ENCODE measurements at regions not wholly inside any gene's neighbourhood (a gene's known extent, or its start where the extent isn't known, plus 50 kb on each side); places are given as distances from the start of the nearest gene placed in this dataset.
A peak's percentile ranks its signal among the peaks of the same experiment; 100 is the strongest.

DNA sequence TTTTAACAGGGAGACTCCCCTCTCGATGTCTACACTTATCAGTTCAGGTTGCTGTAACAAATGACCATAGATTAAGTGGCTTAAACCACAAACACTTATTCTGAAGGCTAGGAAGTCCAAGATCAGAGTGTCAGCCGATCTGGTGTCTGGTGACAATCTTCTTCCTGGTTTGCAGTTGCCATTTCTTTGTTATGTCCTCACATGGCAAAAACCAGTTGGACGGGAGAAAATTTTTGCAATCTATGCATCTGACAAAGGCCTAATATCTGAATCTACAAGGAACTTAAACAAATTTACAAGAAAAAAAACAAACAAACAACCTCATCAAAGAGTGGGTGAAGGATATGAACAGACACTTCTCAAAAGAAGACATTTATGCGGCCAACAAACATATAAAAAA lies 116.9 kb upstream of the FOXB1 start:
- no peak for DNase-seq (ENCODE audit: low spot score)
- ChIA-PET POLR2A (no interaction called here), CTCF (no interaction called here)
- Mint-ChIP-seq H3K36me3 (no peaks in the 10 kb centered on the region), H3K27me3 (ENCODE audit: low read depth) (no peaks in the 10 kb centered on the region), H3K9me3 (no peaks in the 10 kb centered on the region; the same call in 1 of the 2 replicates), H3K4me3 (no peak overlapping the region), H3K4me1 (peaks cover 31% of the 10 kb centered on the region), H3K27ac (no peak overlapping the region)
- no peak for ATAC-seq
- TF ChIP-seq GRHL2 (CRISPR knock-in tag; IDR thresholded peaks at IDR 0.05; ENCODE audit: insufficient replicate concordance, severe bottlenecking) (no peak), ETV6 (CRISPR knock-in tag; IDR thresholded peaks at IDR 0.05) (no peak)
- TF ChIP-seq, protein P1, sequence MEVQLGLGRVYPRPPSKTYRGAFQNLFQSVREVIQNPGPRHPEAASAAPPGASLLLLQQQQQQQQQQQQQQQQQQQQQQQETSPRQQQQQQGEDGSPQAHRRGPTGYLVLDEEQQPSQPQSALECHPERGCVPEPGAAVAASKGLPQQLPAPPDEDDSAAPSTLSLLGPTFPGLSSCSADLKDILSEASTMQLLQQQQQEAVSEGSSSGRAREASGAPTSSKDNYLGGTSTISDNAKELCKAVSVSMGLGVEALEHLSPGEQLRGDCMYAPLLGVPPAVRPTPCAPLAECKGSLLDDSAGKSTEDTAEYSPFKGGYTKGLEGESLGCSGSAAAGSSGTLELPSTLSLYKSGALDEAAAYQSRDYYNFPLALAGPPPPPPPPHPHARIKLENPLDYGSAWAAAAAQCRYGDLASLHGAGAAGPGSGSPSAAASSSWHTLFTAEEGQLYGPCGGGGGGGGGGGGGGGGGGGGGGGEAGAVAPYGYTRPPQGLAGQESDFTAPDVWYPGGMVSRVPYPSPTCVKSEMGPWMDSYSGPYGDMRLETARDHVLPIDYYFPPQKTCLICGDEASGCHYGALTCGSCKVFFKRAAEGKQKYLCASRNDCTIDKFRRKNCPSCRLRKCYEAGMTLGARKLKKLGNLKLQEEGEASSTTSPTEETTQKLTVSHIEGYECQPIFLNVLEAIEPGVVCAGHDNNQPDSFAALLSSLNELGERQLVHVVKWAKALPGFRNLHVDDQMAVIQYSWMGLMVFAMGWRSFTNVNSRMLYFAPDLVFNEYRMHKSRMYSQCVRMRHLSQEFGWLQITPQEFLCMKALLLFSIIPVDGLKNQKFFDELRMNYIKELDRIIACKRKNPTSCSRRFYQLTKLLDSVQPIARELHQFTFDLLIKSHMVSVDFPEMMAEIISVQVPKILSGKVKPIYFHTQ (CRISPR knock-in tag; IDR thresholded peaks at IDR 0.05): no peak
- TF ChIP-seq, protein P2, sequence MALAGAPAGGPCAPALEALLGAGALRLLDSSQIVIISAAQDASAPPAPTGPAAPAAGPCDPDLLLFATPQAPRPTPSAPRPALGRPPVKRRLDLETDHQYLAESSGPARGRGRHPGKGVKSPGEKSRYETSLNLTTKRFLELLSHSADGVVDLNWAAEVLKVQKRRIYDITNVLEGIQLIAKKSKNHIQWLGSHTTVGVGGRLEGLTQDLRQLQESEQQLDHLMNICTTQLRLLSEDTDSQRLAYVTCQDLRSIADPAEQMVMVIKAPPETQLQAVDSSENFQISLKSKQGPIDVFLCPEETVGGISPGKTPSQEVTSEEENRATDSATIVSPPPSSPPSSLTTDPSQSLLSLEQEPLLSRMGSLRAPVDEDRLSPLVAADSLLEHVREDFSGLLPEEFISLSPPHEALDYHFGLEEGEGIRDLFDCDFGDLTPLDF (CRISPR knock-in tag; IDR thresholded peaks at IDR 0.05): no peak
- TF ChIP-seq, protein P3, sequence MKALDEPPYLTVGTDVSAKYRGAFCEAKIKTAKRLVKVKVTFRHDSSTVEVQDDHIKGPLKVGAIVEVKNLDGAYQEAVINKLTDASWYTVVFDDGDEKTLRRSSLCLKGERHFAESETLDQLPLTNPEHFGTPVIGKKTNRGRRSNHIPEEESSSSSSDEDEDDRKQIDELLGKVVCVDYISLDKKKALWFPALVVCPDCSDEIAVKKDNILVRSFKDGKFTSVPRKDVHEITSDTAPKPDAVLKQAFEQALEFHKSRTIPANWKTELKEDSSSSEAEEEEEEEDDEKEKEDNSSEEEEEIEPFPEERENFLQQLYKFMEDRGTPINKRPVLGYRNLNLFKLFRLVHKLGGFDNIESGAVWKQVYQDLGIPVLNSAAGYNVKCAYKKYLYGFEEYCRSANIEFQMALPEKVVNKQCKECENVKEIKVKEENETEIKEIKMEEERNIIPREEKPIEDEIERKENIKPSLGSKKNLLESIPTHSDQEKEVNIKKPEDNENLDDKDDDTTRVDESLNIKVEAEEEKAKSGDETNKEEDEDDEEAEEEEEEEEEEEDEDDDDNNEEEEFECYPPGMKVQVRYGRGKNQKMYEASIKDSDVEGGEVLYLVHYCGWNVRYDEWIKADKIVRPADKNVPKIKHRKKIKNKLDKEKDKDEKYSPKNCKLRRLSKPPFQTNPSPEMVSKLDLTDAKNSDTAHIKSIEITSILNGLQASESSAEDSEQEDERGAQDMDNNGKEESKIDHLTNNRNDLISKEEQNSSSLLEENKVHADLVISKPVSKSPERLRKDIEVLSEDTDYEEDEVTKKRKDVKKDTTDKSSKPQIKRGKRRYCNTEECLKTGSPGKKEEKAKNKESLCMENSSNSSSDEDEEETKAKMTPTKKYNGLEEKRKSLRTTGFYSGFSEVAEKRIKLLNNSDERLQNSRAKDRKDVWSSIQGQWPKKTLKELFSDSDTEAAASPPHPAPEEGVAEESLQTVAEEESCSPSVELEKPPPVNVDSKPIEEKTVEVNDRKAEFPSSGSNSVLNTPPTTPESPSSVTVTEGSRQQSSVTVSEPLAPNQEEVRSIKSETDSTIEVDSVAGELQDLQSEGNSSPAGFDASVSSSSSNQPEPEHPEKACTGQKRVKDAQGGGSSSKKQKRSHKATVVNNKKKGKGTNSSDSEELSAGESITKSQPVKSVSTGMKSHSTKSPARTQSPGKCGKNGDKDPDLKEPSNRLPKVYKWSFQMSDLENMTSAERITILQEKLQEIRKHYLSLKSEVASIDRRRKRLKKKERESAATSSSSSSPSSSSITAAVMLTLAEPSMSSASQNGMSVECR (CRISPR knock-in tag; IDR thresholded peaks at IDR 0.05; ENCODE audit: borderline replicate concordance): no peak

DNA sequence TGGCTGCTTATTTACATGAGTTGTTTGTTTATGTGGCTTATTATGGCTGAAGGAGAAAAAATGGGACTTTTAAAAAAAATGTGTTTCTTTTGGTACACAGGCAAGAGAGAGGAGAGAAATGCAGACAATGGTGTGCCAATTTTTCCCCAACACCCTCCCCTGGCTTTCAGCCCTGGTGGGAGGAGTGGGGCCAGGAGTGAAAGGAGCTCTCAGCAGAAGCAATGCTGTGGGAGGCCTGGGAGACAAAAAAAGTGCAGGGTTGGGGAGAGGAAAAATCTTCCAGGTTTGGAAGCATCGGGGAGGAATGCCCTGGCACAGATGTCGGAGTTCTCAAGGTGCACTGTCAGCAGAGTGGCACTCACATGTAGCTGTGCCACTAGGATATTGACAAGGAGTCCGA lies 117.7 kb upstream of the FOXB1 start:
- ChIA-PET CTCF (interaction anchor here (0.6 to 1.7 kb wide), 4 partner anchors 11 to 546 kb away, joined by 3 to 7 read pairs (median 6); no protein-coding TSS in a partner anchor), POLR2A (no interaction called here)
- Mint-ChIP-seq H3K27me3 (ENCODE audit: low read depth) (no peaks in the 10 kb centered on the region), H3K27ac (no peak overlapping the region), H3K9me3 (no peaks in the 10 kb centered on the region; the same call in 1 of the 2 replicates), H3K4me3 (no peak overlapping the region), H3K36me3 (no peaks in the 10 kb centered on the region), H3K4me1 (peaks cover 31% of the 10 kb centered on the region)
- DNase-seq (ENCODE audit: low spot score): no peak
- ATAC-seq: no peak
- TF ChIP-seq NFYB (CRISPR knock-in tag; conservative IDR thresholded peaks at IDR 0.05; ENCODE audit: low read depth): no peak
- no peak for TF ChIP-seq FOXK1 (CRISPR knock-in tag; IDR thresholded peaks at IDR 0.05)

DNA sequence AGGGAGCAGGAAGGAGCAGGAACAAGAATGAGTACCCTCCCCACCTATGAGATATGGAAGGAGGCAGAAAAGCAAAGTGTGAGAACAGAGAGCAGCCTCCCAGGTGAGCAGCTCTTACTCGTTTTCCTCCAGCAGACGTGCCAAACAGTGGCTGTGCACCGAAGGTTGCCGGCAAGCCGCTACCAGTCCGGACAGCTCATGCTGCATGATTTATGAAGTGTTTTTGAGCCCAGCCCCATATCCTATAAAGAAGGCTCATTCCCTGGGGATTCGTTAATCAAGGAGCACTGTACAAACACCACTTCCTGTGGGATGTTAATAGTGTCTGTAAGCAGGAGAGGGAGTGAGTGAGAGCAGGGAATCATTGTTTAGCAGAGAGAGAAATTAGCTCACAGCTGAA lies 118.3 kb upstream of the FOXB1 start:
- TF ChIP-seq ZNF263 (CRISPR knock-in tag; IDR thresholded peaks at IDR 0.05; ENCODE audit: low read depth): no peak
- Mint-ChIP-seq H3K27me3 (ENCODE audit: low read depth) (no peaks in the 10 kb centered on the region), H3K4me3 (no peak overlapping the region), H3K9me3 (no peaks in the 10 kb centered on the region; the same call in 1 of the 2 replicates), H3K36me3 (no peaks in the 10 kb centered on the region), H3K4me1 (peaks cover 31% of the 10 kb centered on the region), H3K27ac (peak overlapping the region; percentile 59)
- no peak for DNase-seq (ENCODE audit: low spot score)
- peak; percentile 68 for ATAC-seq
- ChIA-PET POLR2A (interaction anchor here (0.6 kb wide), 1 partner anchor 242 kb away, joined by 5 read pairs; no protein-coding TSS in a partner anchor), CTCF (interaction anchor here (0.6 to 1.7 kb wide), 5 partner anchors 11 to 441 kb away, joined by 3 to 7 read pairs (median 4); no protein-coding TSS in a partner anchor)

DNA sequence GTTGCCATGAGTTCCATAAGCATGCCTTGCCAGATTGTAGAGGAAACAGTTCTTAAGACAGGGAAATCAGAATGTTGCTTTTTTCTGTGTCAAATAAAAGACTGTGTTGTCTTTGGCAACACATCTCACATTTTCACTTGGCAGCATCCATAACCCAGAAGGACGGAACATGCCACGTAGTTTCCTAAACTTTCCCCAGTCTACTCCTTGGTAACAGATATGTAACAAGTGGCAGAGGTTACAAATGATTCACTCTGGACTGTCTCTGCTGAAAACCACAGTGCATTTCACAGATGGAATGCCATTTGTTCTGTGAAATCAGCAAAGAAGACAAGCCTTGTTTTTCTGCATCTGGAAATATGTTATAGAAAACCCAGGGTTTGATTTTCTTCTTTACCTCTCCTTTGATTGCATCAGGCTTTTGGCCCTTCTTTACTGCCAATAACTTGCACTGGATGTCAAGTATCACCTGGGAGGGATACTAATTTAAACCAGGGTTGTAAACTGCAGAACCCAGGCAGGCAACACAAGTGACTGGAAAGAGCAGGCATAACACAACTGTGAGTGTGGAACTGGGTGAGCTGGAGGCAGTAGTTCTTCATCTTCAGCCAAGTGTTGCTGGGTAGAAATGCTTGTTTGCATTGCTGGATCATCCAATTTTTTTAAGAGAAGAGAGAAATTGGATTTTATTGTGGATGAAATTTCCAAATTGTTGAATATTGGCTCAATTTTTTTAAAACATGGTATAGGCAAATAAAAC lies 124.4 kb upstream of the FOXB1 start:
- Mint-ChIP-seq H3K27me3 (ENCODE audit: low read depth) (no peaks in the 10 kb centered on the region; the same call in 1 of the 2 replicates), H3K4me3 (no peak overlapping the region), H3K4me1 (peaks cover 35% of the 10 kb centered on the region), H3K27ac (no peak overlapping the region), H3K36me3 (no peaks in the 10 kb centered on the region), H3K9me3 (no peaks in the 10 kb centered on the region)
- ChIA-PET CTCF (no interaction called here), POLR2A (no interaction called here)
- no peak for ATAC-seq
- DNase-seq (ENCODE audit: low spot score): no peak
- TF ChIP-seq CREB1 (CRISPR knock-in tag; IDR thresholded peaks at IDR 0.05): no peak
- TF ChIP-seq GTF2I (CRISPR knock-in tag; conservative IDR thresholded peaks at IDR 0.05): no peak
- TF ChIP-seq, protein P2 (CRISPR knock-in tag; IDR thresholded peaks at IDR 0.05): no peak
- no peak for TF ChIP-seq ZNF396 (CRISPR knock-in tag; IDR thresholded peaks at IDR 0.05; ENCODE audit: borderline replicate concordance)
- TF ChIP-seq EMX1 (CRISPR knock-in tag; IDR thresholded peaks at IDR 0.05): no peak
- TF ChIP-seq, protein P4, sequence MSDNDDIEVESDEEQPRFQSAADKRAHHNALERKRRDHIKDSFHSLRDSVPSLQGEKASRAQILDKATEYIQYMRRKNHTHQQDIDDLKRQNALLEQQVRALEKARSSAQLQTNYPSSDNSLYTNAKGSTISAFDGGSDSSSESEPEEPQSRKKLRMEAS (CRISPR knock-in tag; IDR thresholded peaks at IDR 0.05): no peak
- TF ChIP-seq TP53 (CRISPR knock-in tag; IDR thresholded peaks at IDR 0.05): no peak
- TF ChIP-seq, protein P5, sequence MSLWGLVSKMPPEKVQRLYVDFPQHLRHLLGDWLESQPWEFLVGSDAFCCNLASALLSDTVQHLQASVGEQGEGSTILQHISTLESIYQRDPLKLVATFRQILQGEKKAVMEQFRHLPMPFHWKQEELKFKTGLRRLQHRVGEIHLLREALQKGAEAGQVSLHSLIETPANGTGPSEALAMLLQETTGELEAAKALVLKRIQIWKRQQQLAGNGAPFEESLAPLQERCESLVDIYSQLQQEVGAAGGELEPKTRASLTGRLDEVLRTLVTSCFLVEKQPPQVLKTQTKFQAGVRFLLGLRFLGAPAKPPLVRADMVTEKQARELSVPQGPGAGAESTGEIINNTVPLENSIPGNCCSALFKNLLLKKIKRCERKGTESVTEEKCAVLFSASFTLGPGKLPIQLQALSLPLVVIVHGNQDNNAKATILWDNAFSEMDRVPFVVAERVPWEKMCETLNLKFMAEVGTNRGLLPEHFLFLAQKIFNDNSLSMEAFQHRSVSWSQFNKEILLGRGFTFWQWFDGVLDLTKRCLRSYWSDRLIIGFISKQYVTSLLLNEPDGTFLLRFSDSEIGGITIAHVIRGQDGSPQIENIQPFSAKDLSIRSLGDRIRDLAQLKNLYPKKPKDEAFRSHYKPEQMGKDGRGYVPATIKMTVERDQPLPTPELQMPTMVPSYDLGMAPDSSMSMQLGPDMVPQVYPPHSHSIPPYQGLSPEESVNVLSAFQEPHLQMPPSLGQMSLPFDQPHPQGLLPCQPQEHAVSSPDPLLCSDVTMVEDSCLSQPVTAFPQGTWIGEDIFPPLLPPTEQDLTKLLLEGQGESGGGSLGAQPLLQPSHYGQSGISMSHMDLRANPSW (CRISPR knock-in tag; conservative IDR thresholded peaks at IDR 0.05; ENCODE audit: low read depth): no peak

Data from WTC11 (cell line).